Inflammatory macrophage treated with lipopolysaccharide for 1 hour (primary cell): ENCODE measurements at regions not wholly inside any gene's neighbourhood (a gene's known extent, or its start where the extent isn't known, plus 50 kb on each side); places are given as distances from the start of the nearest gene placed in this dataset.
"Not testable (repeated sequence)": the region's sequence is repeated elsewhere in the genome, so short reads cannot be mapped to it uniquely, and the experiment has no call there.

ENCODE experiments used
- DNase-seq, 2 donors: peaks; one replicate each; pipeline ENCODE4 v3.0.0-alpha.2; 2020 to 2022

DNA sequence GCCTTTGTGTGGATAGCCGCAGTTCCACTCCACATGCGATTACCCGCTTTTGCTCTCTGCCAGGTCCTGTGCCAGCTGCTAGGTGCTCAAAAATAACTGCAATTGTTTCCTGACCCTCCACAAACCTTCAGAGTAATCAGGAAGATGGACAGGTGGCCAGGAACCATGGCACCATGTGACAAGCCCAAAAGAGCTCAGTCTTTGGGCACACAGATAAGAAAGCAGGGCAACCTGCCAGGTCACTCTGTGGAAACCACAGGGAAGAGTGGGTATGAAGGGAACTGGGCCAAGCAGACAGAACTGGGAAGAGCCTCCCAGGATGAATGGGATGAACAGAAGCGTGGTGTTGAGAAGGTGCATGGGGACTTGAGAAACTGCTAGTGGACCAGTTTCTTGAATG, 79.4 kb upstream of the AGAP1 start:
- no peak for DNase-seq

DNA sequence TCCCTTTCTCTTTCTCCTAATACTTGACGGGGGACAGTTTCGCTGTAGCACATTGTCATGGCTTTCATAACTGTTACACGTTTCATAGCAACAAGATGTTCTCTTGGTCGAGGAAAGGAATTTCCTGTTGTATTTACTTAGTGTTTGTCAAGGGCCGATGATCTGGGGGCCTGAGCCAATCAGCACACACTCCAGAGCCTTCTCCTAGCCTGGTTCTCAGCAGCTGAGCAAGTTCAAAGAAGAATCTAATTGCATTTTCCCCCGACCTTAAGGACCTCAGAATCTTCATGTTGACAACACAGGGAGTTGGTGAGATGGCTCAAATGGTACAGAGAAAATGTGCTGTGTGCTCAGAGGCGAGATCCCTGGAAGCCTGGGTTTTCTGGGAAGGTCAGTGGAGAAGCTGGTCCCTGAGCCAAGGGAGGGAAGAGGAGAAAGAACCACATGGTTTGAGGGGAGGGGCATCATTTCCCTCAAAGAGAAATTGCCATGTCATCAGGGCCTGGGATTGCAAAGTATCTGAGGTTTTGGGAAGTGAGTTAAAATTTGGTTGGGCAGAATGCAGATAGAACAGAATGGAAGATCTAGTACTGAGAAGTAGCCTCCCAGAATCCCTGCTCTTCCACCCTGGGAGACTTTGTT, 76.9 kb upstream of the AGAP1 start:
- DNase-seq = no peak

DNA sequence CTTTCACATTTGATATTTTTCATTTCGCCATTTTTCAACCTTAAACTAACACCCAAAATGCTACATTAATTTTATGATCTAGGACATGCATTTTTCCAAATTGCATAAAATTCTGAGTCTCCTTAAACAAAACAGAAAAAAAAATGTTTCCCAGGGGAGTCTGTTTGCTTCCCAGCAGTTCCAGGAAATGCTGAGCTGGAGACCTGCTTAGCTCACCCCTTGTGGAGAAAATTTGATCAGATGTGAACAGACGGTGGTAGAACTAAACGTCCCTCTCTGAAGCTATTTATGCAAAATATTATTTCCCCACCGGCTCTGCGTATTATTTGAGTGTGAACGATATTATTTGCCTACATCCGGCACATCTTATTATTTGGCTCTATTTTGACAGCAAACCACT, 74.9 kb upstream of the AGAP1 start:
- no peak for DNase-seq

DNA sequence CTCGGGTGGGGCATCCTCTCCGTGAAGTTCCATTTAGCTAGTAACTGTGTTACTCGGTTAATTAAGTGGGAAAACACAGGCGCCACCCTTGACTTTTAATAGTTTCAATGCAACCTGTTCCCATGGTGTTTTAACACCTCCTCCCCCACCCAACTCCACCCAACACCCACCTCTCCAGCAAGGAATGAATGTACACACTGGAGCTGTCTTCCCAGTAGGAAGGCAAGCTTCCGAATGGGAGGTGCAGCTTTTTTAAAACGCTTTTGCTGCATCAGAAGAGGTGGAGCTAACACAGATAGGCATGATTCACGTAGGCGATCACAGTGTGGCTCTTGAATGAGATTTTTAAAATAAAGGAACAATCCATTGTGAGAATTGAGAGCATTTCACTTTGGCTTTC, 73.8 kb upstream of the AGAP1 start:
- no peak for DNase-seq

DNA sequence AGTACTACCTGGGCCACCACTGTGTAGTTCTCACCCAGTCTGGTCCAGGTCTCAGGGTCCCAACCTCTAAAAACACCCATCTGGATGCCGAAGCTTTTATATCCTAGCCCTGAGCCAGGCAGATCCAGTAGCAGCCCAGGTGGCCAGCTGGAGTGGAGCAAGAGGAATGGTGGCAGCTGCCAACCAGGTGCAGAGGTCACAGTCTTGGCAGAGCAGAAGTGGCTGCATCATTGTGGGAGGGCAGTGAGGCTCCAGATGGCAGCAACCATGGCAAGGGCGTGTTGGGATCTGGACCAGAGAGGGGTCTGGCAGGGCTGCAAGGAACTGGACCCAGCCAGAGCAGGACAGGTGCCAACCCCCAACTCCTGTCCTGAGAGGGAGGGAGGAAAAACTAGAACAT, 72.2 kb upstream of the AGAP1 start:
- DNase-seq = no peak

DNA sequence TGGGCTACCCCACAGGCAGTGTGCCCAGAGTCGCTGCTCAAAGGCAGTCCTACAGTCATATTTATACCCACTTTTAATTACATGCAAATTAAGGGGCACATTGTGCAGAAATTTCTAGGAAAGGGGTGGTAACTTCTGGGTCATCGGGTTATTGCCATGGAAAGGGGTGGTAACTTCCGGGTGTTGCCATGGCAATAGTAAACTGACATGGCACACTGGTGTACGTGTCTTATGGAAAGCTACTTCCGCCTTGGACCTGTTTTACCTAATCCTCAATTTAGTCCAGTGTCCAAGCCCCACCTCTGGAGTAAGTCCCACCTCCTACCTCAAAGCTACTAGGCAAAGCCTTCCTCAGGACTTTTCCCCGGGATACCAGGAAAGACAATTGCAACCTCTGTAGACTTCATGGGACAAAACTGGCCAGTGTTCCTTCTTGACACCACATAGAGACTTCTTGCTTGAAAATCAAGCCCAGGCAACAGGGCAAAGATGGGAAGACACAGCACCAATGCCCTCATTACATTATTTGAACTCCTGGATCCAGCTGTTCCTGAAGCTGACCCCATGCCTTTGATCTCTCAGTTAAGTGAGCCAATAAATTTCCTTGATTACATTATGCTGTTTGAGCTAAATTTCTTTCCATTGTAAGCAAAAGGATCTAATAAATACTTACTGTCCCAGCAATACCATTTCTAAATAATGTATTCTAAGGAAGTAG, 63.3 kb upstream of the AGAP1 start:
- no peak for DNase-seq

DNA sequence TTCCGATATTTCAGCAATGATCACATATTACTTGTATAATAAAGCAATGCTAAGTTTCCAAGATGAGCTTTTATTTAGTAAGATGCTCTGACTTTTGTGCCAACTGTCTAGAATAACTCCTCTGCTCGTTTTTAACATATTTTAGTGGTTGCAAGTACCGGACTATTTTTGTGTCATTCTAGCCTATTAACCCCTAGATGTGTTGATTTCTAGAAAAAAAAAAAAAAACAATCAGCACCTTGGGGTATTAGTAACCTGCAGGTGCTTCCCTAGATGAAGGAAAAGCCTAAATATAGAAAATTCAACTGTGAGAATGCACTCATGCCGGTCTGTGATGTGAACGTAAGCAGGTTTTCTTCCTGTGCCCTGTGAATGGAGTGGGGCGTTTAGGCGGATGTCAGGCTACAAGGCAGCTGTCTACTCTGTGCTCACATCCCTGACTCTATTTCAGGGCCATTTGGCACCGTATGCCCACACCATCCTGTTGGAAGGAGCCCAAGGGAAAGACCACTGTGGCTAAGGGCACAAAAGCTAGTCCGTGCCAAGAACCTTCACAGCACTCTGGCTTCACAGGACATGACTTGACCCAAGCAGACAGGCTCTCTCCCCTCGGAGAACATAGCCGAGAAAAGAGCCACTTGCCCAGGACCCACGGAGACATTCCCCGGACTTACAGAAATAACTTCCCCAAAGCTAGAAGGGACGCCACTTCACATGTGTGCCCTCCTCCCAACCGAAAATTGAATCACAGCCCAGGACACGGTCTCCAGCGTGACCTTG, 60.9 kb upstream of the AGAP1 start:
- DNase-seq = no peak

DNA sequence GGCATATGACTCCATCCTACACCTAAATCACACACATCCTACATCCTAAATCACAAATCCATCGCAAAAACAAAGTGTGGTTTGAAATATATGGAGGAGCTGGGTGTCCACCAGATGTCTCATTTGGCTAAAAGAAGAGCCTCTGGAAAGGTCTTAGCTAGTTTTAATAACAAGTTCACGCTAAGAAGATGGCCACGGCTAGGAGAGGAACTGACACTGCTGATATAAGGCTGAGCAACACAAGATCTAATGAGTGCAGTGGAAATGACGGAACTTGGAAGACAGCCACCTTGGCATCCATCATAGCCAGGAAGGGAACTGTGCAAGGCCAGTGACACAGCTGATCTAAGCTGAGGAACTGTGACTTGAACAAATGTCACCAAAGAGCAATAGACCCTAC, 60.0 kb upstream of the AGAP1 start:
- DNase-seq = no peak

DNA sequence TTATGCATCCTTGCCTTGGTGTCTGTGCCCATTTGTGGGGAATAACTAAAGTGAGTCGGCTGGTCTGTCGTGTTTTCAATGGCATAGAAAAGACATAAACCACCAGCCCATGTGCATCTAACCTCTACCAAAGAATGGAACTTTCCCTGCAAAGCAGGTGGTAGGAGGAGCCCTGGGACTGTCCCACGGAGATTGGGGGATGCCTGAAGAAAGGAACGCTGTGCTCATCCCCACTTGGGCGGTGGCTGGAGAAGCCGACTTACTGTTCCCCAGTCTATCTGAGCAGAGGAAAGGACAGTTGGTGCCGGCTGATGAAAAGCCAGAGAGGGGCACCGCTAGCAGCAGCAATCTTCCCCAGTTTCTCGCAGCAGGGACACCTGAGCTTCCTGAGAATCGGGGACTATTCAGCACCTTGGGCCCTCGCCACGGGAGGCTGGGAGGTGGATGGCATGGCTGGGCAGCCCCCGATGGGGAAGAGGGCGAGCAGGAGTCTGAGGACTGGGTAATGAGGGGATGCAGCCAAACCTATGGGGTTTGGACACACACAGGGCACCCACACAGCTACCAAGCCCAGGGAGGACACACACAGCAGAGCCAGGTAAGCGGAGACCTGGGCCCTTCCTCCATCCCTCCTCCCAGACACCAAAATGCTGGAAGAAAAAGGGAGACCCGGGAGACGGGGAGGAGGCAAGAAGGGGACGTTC, 53.7 kb upstream of the AGAP1 start:
- DNase-seq = no peak

DNA sequence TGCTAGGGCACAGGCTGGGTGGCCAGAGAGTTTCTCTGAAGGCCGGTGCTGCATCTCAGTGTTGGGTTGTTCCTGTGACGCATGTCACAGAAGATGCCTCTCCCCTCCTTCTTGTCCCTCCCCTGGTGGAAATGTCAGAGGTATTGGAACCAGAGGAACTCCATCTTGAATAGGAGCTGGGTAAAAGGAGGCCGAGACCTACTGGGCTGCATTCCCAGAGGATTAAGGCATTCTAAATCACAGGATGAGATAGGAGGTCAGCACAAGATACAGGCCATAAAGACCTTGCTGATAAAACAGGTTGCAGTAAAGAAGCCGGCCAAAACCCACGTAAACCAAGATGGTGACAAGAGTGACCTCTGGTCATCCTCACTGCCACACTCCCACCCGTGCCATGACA, 50.3 kb upstream of the AGAP1 start:
- DNase-seq = not testable (repeated sequence)
